H9 (cell line): ENCODE measurements at regions not wholly inside any gene's neighbourhood (a gene's known extent, or its start where the extent isn't known, plus 50 kb on each side); places are given as distances from the start of the nearest gene placed in this dataset.

Source experiments
- DNase-seq: peaks from one replicate; pipeline ENCODE4 v3.0.0-alpha.2; 2017
- H2AFZ ChIP-seq: one replicate; pipeline ENCODE4 v1.6.1; 2013; ENCODE audit warnings: mild to moderate bottlenecking, low read length, control low read depth, moderate library complexity
- H2AK5ac ChIP-seq: 2 replicates; pipeline ENCODE4 v1.6.1; 2013; ENCODE audit warnings: low read length, control low read depth, mixed read lengths; ENCODE audit not compliant: insufficient read length
- H2BK120ac ChIP-seq: one replicate; pipeline ENCODE4 v1.6.1; 2013; ENCODE audit warnings: low read depth, mild to moderate bottlenecking, low read length, control low read depth, inconsistent platforms; ENCODE audit not compliant: poor library complexity, severe bottlenecking
- H2BK12ac ChIP-seq: 2 replicates; pipeline ENCODE4 v1.6.1; 2013; ENCODE audit warnings: low read length, control low read depth, mixed read lengths, low read depth; ENCODE audit not compliant: insufficient read length
- H2BK15ac ChIP-seq: 2 replicates; pipeline ENCODE4 v1.6.1; 2013; ENCODE audit warnings: low read depth, low read length, control low read depth
- H2BK20ac ChIP-seq: one replicate; pipeline ENCODE4 v1.6.1; 2013; ENCODE audit warnings: low read depth, mild to moderate bottlenecking, low read length, control low read depth, inconsistent platforms; ENCODE audit not compliant: poor library complexity, severe bottlenecking
- H2BK5ac ChIP-seq: 2 replicates; pipeline ENCODE4 v1.6.1; 2013; ENCODE audit warnings: low read length, control low read depth, mixed read lengths; ENCODE audit not compliant: insufficient read length
- H3K14ac ChIP-seq: 2 replicates; pipeline ENCODE4 v1.6.1; 2013; ENCODE audit warnings: low read length, control low read depth; ENCODE audit not compliant: insufficient read depth
- H3K18ac ChIP-seq: 2 replicates; pipeline ENCODE4 v1.6.1; 2013; ENCODE audit warnings: low read depth, mild to moderate bottlenecking, mixed read lengths, low read length, control low read depth; ENCODE audit not compliant: insufficient read length
- H3K23ac ChIP-seq: 2 replicates; pipeline ENCODE4 v1.6.1; 2013; ENCODE audit warnings: low read length, control low read depth, mixed read lengths, low read depth; ENCODE audit not compliant: insufficient read length
- H3K23me2 ChIP-seq: 2 replicates; pipeline ENCODE4 v1.6.1; 2013; ENCODE audit warnings: low read depth, mild to moderate bottlenecking, mixed read lengths, low read length, control low read depth; ENCODE audit not compliant: insufficient read length, poor library complexity, severe bottlenecking
- H3K27ac ChIP-seq: 2 replicates; pipeline ENCODE4 v1.5.1; 2013; ENCODE audit warnings: low read length, control low read depth, mixed read lengths, low read depth; ENCODE audit not compliant: insufficient read length
- H3K27me3 ChIP-seq: 2 replicates; pipeline ENCODE4 v1.6.1; 2013; ENCODE audit warnings: low read length, control low read depth, inconsistent platforms; ENCODE audit not compliant: insufficient read depth
- H3K4ac ChIP-seq: 2 replicates; pipeline ENCODE4 v1.6.1; 2013; ENCODE audit warnings: low read depth, mild to moderate bottlenecking, control low read depth, inconsistent platforms, low read length, moderate library complexity
- H3K4me1 ChIP-seq: 2 replicates; pipeline ENCODE4 v1.6.1; 2013; ENCODE audit warnings: low read length, control low read depth, inconsistent platforms; ENCODE audit not compliant: insufficient read depth
- H3K4me2 ChIP-seq: 2 replicates; pipeline ENCODE4 v1.6.1; 2013; ENCODE audit warnings: low read length, control low read depth, mixed read lengths; ENCODE audit not compliant: insufficient read length, insufficient read depth
- H3K56ac ChIP-seq: 2 replicates; pipeline ENCODE4 v1.6.1; 2013; ENCODE audit warnings: low read depth, mild to moderate bottlenecking, mixed read lengths, low read length, control low read depth; ENCODE audit not compliant: insufficient read length
- H3K79me1 ChIP-seq: 2 replicates; pipeline ENCODE4 v1.6.1; 2013; ENCODE audit warnings: low read depth, mild to moderate bottlenecking, moderate library complexity, low read length, control low read depth, inconsistent platforms; ENCODE audit not compliant: insufficient read depth, poor library complexity, severe bottlenecking
- H3K79me2 ChIP-seq: 2 replicates; pipeline ENCODE4 v1.6.1; 2013; ENCODE audit warnings: low read length, control low read depth, inconsistent platforms; ENCODE audit not compliant: insufficient read depth
- H3K9ac ChIP-seq: 2 replicates; pipeline ENCODE4 v1.6.1; 2013; ENCODE audit warnings: low read length, control low read depth, mixed read lengths; ENCODE audit not compliant: insufficient read length; ENCODE audit errors: extremely low read depth
- H3K9me3 ChIP-seq: one replicate; pipeline ENCODE4 v1.6.1; 2013; ENCODE audit warnings: low read depth, low read length, inconsistent platforms; ENCODE audit not compliant: control insufficient read depth
- H3T11ph ChIP-seq: one replicate; pipeline ENCODE4 v1.6.1; 2013; ENCODE audit warnings: mild to moderate bottlenecking, low read length, control low read depth, inconsistent platforms
- H4K20me1 ChIP-seq: one replicate; pipeline ENCODE4 v1.6.1; 2013; ENCODE audit not compliant: control insufficient read depth, insufficient read length, insufficient read depth
- H4K5ac ChIP-seq: 2 replicates; pipeline ENCODE4 v1.6.1; 2013; ENCODE audit warnings: low read depth, mild to moderate bottlenecking, mixed read lengths, low read length, control low read depth; ENCODE audit not compliant: insufficient read length
- H4K8ac ChIP-seq: replicated peaks from 2 replicates; pipeline ENCODE4 v1.6.1; 2013; ENCODE audit warnings: low read length, control low read depth, mixed read lengths, low read depth; ENCODE audit not compliant: insufficient read length
- H4K91ac ChIP-seq: 2 replicates; pipeline ENCODE4 v1.6.1; 2013; ENCODE audit warnings: low read depth, mild to moderate bottlenecking, moderate library complexity, mixed read lengths, low read length, control low read depth; ENCODE audit not compliant: insufficient read length
- H3K27ac Mint-ChIP-seq, 3 experiments: 2 replicates in 2 of 3; 3 replicates in 1 of 3; pipeline ENCODE4 v1.8.0; 2020 to 2021; ENCODE audit warnings: mixed read lengths in 3 of 3, mild to moderate bottlenecking in 1 of 3, moderate library complexity in 1 of 3
- H3K27me3 Mint-ChIP-seq: 2 replicates; pipeline ENCODE4 v1.8.0; 2021; ENCODE audit warnings: low read depth, mild to moderate bottlenecking, moderate library complexity, mixed read lengths
- H3K36me3 Mint-ChIP-seq, 3 experiments: 2 replicates in 2 of 3; 3 replicates in 1 of 3; pipeline ENCODE4 v1.8.0; 2020 to 2021; ENCODE audit warnings: low read depth in 3 of 3, mixed read lengths in 3 of 3; ENCODE audit not compliant: insufficient read depth in 1 of 3
- H3K4me1 Mint-ChIP-seq, 2 experiments: 2 replicates each; pipeline ENCODE4 v1.8.0; 2020; ENCODE audit warnings: mixed read lengths in 2 of 2
- H3K4me3 Mint-ChIP-seq, 2 experiments: 2 replicates in 1 of 2; 3 replicates in 1 of 2; pipeline ENCODE4 v1.8.0; 2020 to 2021; ENCODE audit warnings: mild to moderate bottlenecking in 2 of 2, mixed read lengths in 2 of 2, moderate library complexity in 1 of 2
- H3K9me3 Mint-ChIP-seq, 2 experiments: 2 replicates in 1 of 2; 3 replicates in 1 of 2; pipeline ENCODE4 v1.8.0; 2020; ENCODE audit warnings: mild to moderate bottlenecking in 2 of 2, mixed read lengths in 2 of 2, moderate library complexity in 1 of 2
- WGBS: extraction: QIAGEN DNeasy Blood & Tissue Kit; methylation state at CpG from one replicate; pipeline ENCODE4 v1.1.7; 2013; ENCODE audit warnings: missing lambda C conversion rate, low lambda C conversion rate, mixed read lengths; ENCODE audit not compliant: insufficient read length; ENCODE audit errors: extremely low coverage; 5-methylcytosine and 5-hydroxymethylcytosine counted together
- TF ChIP-seq, protein P1 (sequence below): fragments of 200-600 bp; sonication (generic); conservative IDR thresholded peaks from 3 replicates; pipeline ENCODE4 v1.8.0; 2021; ENCODE audit warnings: antibody characterized with exemption, mild to moderate bottlenecking

DNA sequence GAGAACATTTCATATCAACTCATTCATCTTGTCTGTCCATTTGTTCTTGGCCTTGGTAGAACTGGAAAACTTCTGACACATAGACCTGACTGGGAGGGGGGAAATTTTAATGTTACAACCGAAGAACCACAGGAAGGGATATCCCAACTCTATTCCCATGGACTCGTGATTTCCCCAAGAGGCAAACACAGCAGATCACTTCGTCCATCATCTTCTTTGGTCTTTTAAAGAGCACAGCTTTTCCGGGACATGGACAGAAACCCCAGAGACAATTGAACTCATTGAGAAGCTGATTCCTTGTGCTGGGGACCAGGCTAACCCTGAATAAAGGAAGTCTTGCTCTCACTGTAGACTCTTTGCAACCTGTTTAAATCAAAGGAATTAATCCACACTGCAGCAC lies 66.3 kb upstream of the TMEM170B start:
- TF ChIP-seq, protein P1, sequence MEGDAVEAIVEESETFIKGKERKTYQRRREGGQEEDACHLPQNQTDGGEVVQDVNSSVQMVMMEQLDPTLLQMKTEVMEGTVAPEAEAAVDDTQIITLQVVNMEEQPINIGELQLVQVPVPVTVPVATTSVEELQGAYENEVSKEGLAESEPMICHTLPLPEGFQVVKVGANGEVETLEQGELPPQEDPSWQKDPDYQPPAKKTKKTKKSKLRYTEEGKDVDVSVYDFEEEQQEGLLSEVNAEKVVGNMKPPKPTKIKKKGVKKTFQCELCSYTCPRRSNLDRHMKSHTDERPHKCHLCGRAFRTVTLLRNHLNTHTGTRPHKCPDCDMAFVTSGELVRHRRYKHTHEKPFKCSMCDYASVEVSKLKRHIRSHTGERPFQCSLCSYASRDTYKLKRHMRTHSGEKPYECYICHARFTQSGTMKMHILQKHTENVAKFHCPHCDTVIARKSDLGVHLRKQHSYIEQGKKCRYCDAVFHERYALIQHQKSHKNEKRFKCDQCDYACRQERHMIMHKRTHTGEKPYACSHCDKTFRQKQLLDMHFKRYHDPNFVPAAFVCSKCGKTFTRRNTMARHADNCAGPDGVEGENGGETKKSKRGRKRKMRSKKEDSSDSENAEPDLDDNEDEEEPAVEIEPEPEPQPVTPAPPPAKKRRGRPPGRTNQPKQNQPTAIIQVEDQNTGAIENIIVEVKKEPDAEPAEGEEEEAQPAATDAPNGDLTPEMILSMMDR, result no peak
- Mint-ChIP-seq H3K27ac (no peak overlapping the region), H3K4me3 (no peak overlapping the region), H3K36me3 (no peaks in the 10 kb centered on the region), H3K4me1 (0 out of 4 replicates have a peak, but pooled peaks cover 0 to 3% of the 10 kb centered on the region in 2 experiments), H3K9me3 (no peaks in the 10 kb centered on the region), H3K27me3 (no peaks in the 10 kb centered on the region)
- no peak overlapping the region for H3K27ac ChIP-seq
- no peaks in the 10 kb centered on the region for H4K20me1 ChIP-seq
- no peaks in the 10 kb centered on the region for H3K9me3 ChIP-seq
- H3K79me2 ChIP-seq, result no peaks in the 10 kb centered on the region
- H2BK12ac ChIP-seq, result no peak overlapping the region
- no peak overlapping the region for H3K4ac ChIP-seq
- DNase-seq, result no peak
- no peak overlapping the region for H2BK5ac ChIP-seq
- H2BK15ac ChIP-seq, result no peak overlapping the region
- no peak overlapping the region for H2BK120ac ChIP-seq
- no peak overlapping the region for H4K91ac ChIP-seq
- no peaks in the 10 kb centered on the region for H3K79me1 ChIP-seq
- no peak overlapping the region for H3K9ac ChIP-seq
- H4K5ac ChIP-seq, result no peak overlapping the region
- H3K27me3 ChIP-seq, result no peaks in the 10 kb centered on the region
- WGBS, result no CpG with 5 or more reads among the region's 4 CpGs
- H3K4me2 ChIP-seq, result no peak overlapping the region
- H3K18ac ChIP-seq, result no peak overlapping the region
- H3K14ac ChIP-seq, result no peak overlapping the region
- no peaks in the 10 kb centered on the region for H3K4me1 ChIP-seq
- no peaks in the 10 kb centered on the region for H3K23me2 ChIP-seq
- H2BK20ac ChIP-seq, result no peak overlapping the region
- H3K23ac ChIP-seq, result no peak overlapping the region
- H3T11ph ChIP-seq, result no peak overlapping the region
- H2AK5ac ChIP-seq, result no peak overlapping the region
- H3K56ac ChIP-seq, result no peak overlapping the region
- H2AFZ ChIP-seq, result no peak overlapping the region
- H4K8ac ChIP-seq, result no peak overlapping the region
